GM12872 (cell line): ENCODE measurements at regions not wholly inside any gene's neighbourhood (a gene's known extent, or its start where the extent isn't known, plus 50 kb on each side); places are given as distances from the start of the nearest gene placed in this dataset.

Experiments
- CTCF ChIP-seq: IDR thresholded peaks from 3 replicates; pipeline ENCODE4 v1.5.1; 2011; ENCODE audit warnings: low read depth, mild to moderate bottlenecking, low read length, moderate library complexity; ENCODE audit not compliant: insufficient read depth

GRCh38 chr14:22387776-22388241 is 201.2 kb downstream of the DAD1 start:
- TF ChIP-seq CTCF: no peak

DNA sequence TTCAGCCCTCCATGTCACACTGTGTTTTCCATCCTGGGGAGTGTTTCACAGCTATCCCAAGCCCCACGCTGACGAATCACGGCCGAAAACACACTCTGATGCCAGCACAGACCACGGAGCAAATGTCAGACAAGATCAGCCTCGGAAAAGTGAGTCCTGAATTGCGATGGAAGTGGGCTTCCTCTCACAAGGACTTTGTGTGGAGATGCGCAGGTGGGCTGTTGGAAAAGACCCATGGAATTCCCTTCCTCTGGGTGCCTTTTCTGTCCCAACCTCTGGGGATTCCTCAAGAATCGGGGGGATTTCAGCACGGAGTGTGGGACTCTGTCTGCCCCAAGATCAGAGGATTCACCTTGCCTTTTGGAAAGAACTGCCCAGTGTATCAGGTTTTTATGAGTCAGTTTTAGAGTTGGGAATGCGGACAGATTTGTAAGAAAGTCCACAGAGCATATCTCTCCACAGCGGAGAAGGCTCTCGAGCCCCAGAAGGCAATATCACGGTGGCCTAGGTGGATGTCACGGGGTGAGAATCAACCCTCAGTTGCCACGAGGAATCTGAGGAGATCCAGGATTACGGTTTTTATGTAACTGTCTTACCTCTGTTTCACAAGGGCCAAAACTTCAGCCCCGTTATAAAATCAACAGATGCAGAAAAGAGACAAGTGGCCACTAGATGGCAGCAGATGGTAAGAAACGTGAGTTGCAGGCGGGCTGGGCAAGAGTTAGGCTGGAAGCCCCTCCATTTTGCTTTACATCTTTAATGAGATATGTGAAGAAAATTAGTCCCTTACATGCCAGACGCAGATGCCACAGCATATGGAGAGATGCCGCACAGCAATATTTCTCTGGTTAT is 201.9 kb downstream of the DAD1 start:
- peak; percentile 65 for TF ChIP-seq CTCF

DNA sequence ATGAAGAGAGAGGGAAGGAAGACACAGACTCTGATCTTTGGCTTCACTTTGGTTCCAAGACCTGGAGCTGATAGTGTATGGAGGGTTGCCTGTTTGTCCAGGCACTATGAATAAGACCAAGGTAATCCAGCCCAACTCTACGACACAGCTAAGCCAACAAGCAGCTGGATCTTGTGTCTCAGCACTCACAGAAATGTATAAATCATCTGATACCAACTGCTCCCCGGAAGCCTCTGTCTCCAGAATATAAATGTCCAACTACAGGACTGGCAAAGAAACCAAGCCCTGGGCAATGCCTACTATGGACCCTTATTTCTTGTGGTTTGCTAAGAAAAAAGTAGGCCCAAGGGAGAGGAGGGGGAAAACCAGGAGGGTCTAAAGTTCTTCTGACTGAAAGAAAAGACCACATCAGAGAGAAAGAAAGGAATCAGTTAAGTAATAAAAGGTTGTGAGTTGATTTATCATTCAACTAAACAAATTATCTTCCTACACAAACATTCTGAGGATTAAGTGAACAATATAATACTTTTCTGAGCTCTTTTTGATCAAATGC is 204.0 kb downstream of the DAD1 start:
- no peak for TF ChIP-seq CTCF

DNA sequence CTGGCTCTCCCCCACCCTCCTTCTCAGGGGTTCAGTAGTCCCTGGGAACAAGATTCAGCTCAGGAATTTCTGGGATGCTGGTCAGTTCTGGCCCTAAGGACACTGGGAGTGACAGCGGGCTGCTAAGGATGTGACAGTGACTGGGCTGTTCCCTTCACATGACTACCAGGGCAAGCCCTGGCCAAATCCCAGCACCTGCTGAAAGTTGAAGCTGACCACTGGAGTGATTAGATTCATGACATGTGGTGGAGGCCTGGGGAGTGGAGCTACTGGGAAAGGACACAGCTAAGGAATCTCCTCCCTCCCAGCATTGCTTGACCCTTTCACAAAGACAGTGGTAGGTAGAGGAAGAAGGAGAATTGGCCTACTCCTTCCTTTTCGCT is 204.9 kb downstream of the DAD1 start:
- no peak for TF ChIP-seq CTCF

DNA sequence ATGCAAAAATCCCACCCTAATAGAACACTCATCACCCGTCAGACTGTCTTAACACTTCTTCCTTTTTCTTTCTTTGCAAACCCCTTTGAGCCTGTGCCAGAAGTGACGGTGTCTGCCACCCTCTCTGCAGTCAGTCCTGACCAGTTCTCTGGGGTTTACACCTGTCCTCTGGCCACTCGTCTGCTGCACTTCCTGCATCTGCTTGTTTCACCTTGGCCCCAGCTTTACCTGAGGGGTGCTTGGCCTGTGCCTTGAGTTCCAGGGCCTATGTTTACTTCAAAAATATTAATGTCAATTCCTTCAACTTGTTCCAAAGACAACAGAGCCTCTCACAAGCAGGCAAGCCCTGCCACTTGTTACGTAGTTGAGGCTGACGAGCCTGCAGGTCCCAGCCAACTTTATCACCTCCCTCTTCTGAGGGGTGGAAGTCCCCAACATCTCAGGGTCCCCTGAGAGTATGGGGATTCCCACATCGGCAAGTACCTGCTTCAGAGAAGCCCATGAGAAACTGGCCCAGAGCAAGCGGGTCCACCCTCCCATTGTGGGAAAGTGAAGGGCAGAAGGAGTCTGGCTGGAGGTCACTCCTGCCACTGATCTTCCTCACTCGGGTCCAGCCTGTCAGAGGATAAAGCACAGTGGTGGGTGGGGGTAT is 205.4 kb downstream of the DAD1 start:
- TF ChIP-seq CTCF: no peak

DNA sequence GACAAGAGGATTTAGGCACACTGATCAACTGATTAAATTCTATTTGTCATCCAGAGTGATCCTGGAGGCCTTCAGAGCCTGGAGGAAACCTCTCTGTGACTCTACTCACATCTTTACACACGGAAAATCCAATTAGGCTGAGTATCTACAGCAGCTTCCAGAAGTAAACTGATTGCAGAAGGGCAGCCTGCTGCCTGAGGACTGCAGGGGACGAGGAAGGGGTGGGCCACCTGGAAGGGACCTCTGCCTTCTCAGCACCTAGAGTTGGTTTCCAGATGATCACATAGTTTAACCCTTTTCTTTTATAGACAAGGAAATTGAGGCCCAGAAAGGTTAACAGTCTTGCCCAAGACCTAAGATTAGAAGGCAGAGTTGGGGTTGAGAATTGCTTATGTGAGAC is 206.1 kb downstream of the DAD1 start:
- no peak for TF ChIP-seq CTCF

DNA sequence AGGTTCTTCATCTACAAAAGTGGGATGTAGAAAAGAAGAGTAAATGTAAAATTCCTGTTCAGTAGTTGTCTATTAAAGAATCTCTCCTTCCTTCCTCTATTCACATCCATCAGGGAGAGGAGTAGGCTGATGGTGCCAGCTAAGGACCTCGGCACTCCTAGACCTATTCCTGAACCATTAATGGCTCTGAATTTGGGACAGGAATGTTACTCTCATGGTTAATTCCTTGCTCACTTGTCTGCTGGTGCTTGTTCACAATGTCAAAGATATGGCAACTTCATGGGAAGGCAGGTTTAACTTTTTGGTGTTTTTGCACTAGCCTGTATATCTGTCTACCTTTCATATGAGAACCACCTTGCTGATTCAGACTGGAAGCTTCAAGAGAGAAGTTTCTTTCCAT is 206.6 kb downstream of the DAD1 start:
- no peak for TF ChIP-seq CTCF
